AG04450 (cell line): ENCODE measurements at regions not wholly inside any gene's neighbourhood (a gene's known extent, or its start where the extent isn't known, plus 50 kb on each side); places are given as distances from the start of the nearest gene placed in this dataset.

Experiments used
- CTCF ChIA-PET: fragments of 300-600, 350-600 bp; formaldehyde crosslinking; extraction: SDS; loops from one replicate; lab custom pipeline; 2022; ENCODE audit warnings: antibody characterized with exemption, inconsistent platforms; lab: Charles Lee
- POLR2A ChIA-PET: fragments of 350-600 bp; formaldehyde crosslinking; extraction: SDS; loops from one replicate; lab custom pipeline; 2021; ENCODE audit warnings: antibody characterized with exemption, inconsistent platforms; lab: Yijun Ruan, JAX
- DNase-seq: peaks from one replicate; pipeline ENCODE4 v3.0.0-alpha.2; 2011; ENCODE audit warnings: low read depth, low spot score
- H3K27ac ChIP-seq: one replicate; pipeline ENCODE4 v1.5.1; 2012; ENCODE audit warnings: low read depth, low read length, control low read depth
- H3K27me3 ChIP-seq: one replicate; pipeline ENCODE4 v1.6.0; 2012; ENCODE audit warnings: low read length; ENCODE audit not compliant: control insufficient read depth, insufficient read depth
- H3K4me3 ChIP-seq: 2 replicates; pipeline ENCODE4 v1.5.1; 2011; ENCODE audit warnings: mild to moderate bottlenecking, low read depth, low read length, control low read depth
- H3K9me3 ChIP-seq: 2 replicates; pipeline ENCODE4 v1.5.1; 2012; ENCODE audit warnings: low read length; ENCODE audit not compliant: control insufficient read depth, insufficient read depth
- CTCF ChIP-seq: IDR thresholded peaks from 2 replicates; pipeline ENCODE4 v1.5.1; 2011; ENCODE audit warnings: low read depth, low read length, control low read depth, inconsistent platforms

- Histone ChIP-seq H3K9me3 (peaks cover 26% of the 10 kb centered on the region), H3K27ac (no peak overlapping the region), H3K27me3 (no peaks in the 10 kb centered on the region), H3K4me3 (no peak overlapping the region)
- CTCF ChIA-PET = no interaction called here
- POLR2A ChIA-PET = no interaction called here
- TF ChIP-seq CTCF = no peak
- DNase-seq = no peak
Observed at GRCh38 chr5:6162175-6162574, 216.2 kb downstream of the MED10 start.

GRCh38 chr5:6161257-6161656, 217.1 kb downstream of the MED10 start:
- Histone ChIP-seq H3K27ac (no peak overlapping the region), H3K4me3 (no peak overlapping the region), H3K27me3 (no peaks in the 10 kb centered on the region), H3K9me3 (peaks cover 25% of the 10 kb centered on the region)
- CTCF ChIA-PET = no interaction called here
- DNase-seq = no peak
- TF ChIP-seq CTCF = no peak
- POLR2A ChIA-PET = no interaction called here

- ChIA-PET POLR2A (no interaction called here), CTCF (no interaction called here)
- no peak for TF ChIP-seq CTCF
- H3K9me3 ChIP-seq = peaks cover 38% of the 10 kb centered on the region
- H3K4me3 ChIP-seq = no peak overlapping the region
- DNase-seq = no peak
- H3K27me3 ChIP-seq = no peaks in the 10 kb centered on the region
- H3K27ac ChIP-seq = no peak overlapping the region
Observed at GRCh38 chr5:6159832-6160430, 218.4 kb downstream of the MED10 start.

- Histone ChIP-seq H3K9me3 (peaks cover 42% of the 10 kb centered on the region), H3K27ac (no peak overlapping the region), H3K27me3 (no peaks in the 10 kb centered on the region), H3K4me3 (no peak overlapping the region)
- TF ChIP-seq CTCF = no peak
- POLR2A ChIA-PET = no interaction called here
- DNase-seq = no peak
- CTCF ChIA-PET = no interaction called here
Observed at GRCh38 chr5:6158974-6159831, 219.1 kb downstream of the MED10 start.

- no peaks in the 10 kb centered on the region for H3K27me3 ChIP-seq
- H3K27ac ChIP-seq = no peak overlapping the region
- ChIA-PET POLR2A (no interaction called here), CTCF (interaction anchor here (1.4 kb wide), 1 partner anchor 15 kb away, joined by 3 read pairs; no protein-coding TSS in a partner anchor)
- no peak for TF ChIP-seq CTCF
- peaks cover 35% of the 10 kb centered on the region for H3K9me3 ChIP-seq
- no peak for DNase-seq
- no peak overlapping the region for H3K4me3 ChIP-seq
Observed at GRCh38 chr5:6154216-6154615, 224.1 kb downstream of the MED10 start.
